NB4 (cell line): ENCODE measurements at regions not wholly inside any gene's neighbourhood (a gene's known extent, or its start where the extent isn't known, plus 50 kb on each side); places are given as distances from the start of the nearest gene placed in this dataset.

ENCODE experiments used
- DNase-seq: peaks from one replicate; pipeline ENCODE4 v3.0.0; 2010; ENCODE audit warnings: low read depth
- H3K4me3 ChIP-seq: one replicate; pipeline ENCODE4 v1.5.1; 2011; ENCODE audit warnings: mild to moderate bottlenecking, low read depth, low read length, moderate library complexity
- CTCF ChIP-seq: IDR thresholded peaks from one replicate; pipeline ENCODE4 v1.5.1; 2012; ENCODE audit warnings: low read depth, low read length
- MAX ChIP-seq: IDR thresholded peaks from 2 replicates; pipeline ENCODE4 v1.6.1; 2011; ENCODE audit warnings: low read depth, low read length
- MYC ChIP-seq: IDR thresholded peaks from 2 replicates; pipeline ENCODE4 v1.6.1; 2011; ENCODE audit warnings: low read depth, low read length
- POLR2A ChIP-seq: IDR thresholded peaks from 2 replicates; pipeline ENCODE4 v1.6.1; 2011; ENCODE audit warnings: mild to moderate bottlenecking; ENCODE audit not compliant: insufficient read length; ENCODE audit errors: extremely low read depth

GRCh38 chr3:16743276-16743675, 138.1 kb upstream of the DAZL start:
- no peak overlapping the region for H3K4me3 ChIP-seq
- no peak for DNase-seq
- TF ChIP-seq MYC: no peak
- TF ChIP-seq MAX: no peak
- TF ChIP-seq POLR2A: no peak
- TF ChIP-seq CTCF: no peak

- no peak for DNase-seq
- TF ChIP-seq MAX (no peak), POLR2A (no peak), MYC (no peak), CTCF (no peak)
Observed at GRCh38 chr3:16759227-16759903, 125.4 kb upstream of the PLCL2 start.

GRCh38 chr3:16761571-16761970, 123.2 kb upstream of the PLCL2 start:
- no peak overlapping the region for H3K4me3 ChIP-seq
- TF ChIP-seq CTCF (no peak), MYC (no peak), POLR2A (no peak)
- DNase-seq: no peak

More at GRCh38 chr3:16759227-16759903, 125.4 kb upstream of the PLCL2 start:
- H3K4me3 ChIP-seq: no peak overlapping the region

- no peak for DNase-seq
- H3K4me3 ChIP-seq: no peak overlapping the region
- TF ChIP-seq POLR2A (no peak), MYC (no peak), MAX (no peak), CTCF (no peak)
Observed at GRCh38 chr3:16765661-16766060, 119.1 kb upstream of the PLCL2 start.

GRCh38 chr3:16767006-16767405, 117.7 kb upstream of the PLCL2 start:
- DNase-seq: no peak
- TF ChIP-seq MYC (no peak), CTCF (no peak), MAX (no peak), POLR2A (no peak)
- no peak overlapping the region for H3K4me3 ChIP-seq

- TF ChIP-seq POLR2A: no peak
- no peak for DNase-seq
- H3K4me3 ChIP-seq: no peak overlapping the region
Observed at GRCh38 chr3:16768014-16768413, 116.7 kb upstream of the PLCL2 start.
